RWPE1 (cell line): ENCODE measurements at regions not wholly inside any gene's neighbourhood (a gene's known extent, or its start where the extent isn't known, plus 50 kb on each side); places are given as distances from the start of the nearest gene placed in this dataset.

ENCODE experiments used
- CTCF ChIA-PET: fragments of 350-600 bp; sonication (Branson Sonifier 250); formaldehyde crosslinking; extraction: SDS; loops from one replicate; lab custom pipeline; 2021; lab: Yijun Ruan, JAX
- POLR2A ChIA-PET: fragments of 400-600 bp; formaldehyde crosslinking; extraction: SDS; loops from one replicate; lab custom pipeline; 2020; ENCODE audit warnings: antibody characterized with exemption; ENCODE audit not compliant: low non-redundant PET; lab: Yijun Ruan, JAX
- DNase-seq: peaks from one replicate; pipeline ENCODE4 v3.0.0; 2012; ENCODE audit warnings: low spot score
- H3K27ac ChIP-seq: fragments of 450-650 bp; 2 replicates; pipeline ENCODE4 v1.5.1; 2017
- CTCF ChIP-seq: fragments of 450-650 bp; conservative IDR thresholded peaks from 2 replicates; pipeline ENCODE4 v1.5.1; 2017; ENCODE audit warnings: low read depth, mild to moderate bottlenecking

- no peak for DNase-seq
- CTCF ChIA-PET, result no interaction called here
- no peak for TF ChIP-seq CTCF
- no peak overlapping the region for H3K27ac ChIP-seq
- POLR2A ChIA-PET, result no interaction called here
These were observed 57.6 kb upstream of the ADRA2C start for GRCh38 chr4:3708611-3709010.

GRCh38 chr4:3708103-3708510, 58.1 kb upstream of the ADRA2C start:
- no peak for TF ChIP-seq CTCF
- no peak for DNase-seq
- CTCF ChIA-PET, result no interaction called here
- H3K27ac ChIP-seq, result no peak overlapping the region
- POLR2A ChIA-PET, result no interaction called here

GRCh38 chr4:3707423-3708102, 58.6 kb upstream of the ADRA2C start:
- ChIA-PET CTCF (no interaction called here), POLR2A (no interaction called here)
- TF ChIP-seq CTCF, result no peak
- H3K27ac ChIP-seq, result no peak overlapping the region
- DNase-seq, result no peak

- no peak overlapping the region for H3K27ac ChIP-seq
- ChIA-PET CTCF (no interaction called here), POLR2A (no interaction called here)
- TF ChIP-seq CTCF, result no peak
- no peak for DNase-seq
These were observed 59.4 kb upstream of the ADRA2C start for GRCh38 chr4:3706565-3707422.

- POLR2A ChIA-PET, result no interaction called here
- H3K27ac ChIP-seq, result no peak overlapping the region
- TF ChIP-seq CTCF, result no peak
- CTCF ChIA-PET, result interaction anchor here (0.6 kb wide), 1 partner anchor 174 kb away, joined by 7 read pairs; no protein-coding TSS in a partner anchor
- no peak for DNase-seq
These were observed 60.1 kb upstream of the ADRA2C start for GRCh38 chr4:3706111-3706511.

- ChIA-PET POLR2A (no interaction called here), CTCF (interaction anchor here (0.6 kb wide), 2 partner anchors 175 to 1932 kb away, joined by 3 to 7 read pairs; no protein-coding TSS in a partner anchor)
- no peak overlapping the region for H3K27ac ChIP-seq
- no peak for DNase-seq
- TF ChIP-seq CTCF, result no peak
These were observed 60.8 kb upstream of the ADRA2C start for GRCh38 chr4:3705236-3705987.
